Sigmoid colon (tissue), 6 donors: ENCODE measurements at regions not wholly inside any gene's neighbourhood (a gene's known extent, or its start where the extent isn't known, plus 50 kb on each side); places are given as distances from the start of the nearest gene placed in this dataset.
"Not testable (repeated sequence)": the region's sequence is repeated elsewhere in the genome, so short reads cannot be mapped to it uniquely, and the experiment has no call there.

Experiments
- DNase-seq: peaks from one replicate; pipeline ENCODE4 v3.0.0-alpha.2; 2019
- H3K27ac ChIP-seq, 4 donors: fragments of 200-600 bp; sonication (generic); one replicate each; pipeline ENCODE4 v1.5.1; 2016 to 2019; ENCODE audit warnings: mild to moderate bottlenecking in 1 of 4
- H3K27me3 ChIP-seq, 3 donors: fragments of 200-600 bp; sonication (generic); one replicate each; pipeline ENCODE4 v1.5.1; 2019; ENCODE audit warnings: mild to moderate bottlenecking in 1 of 3
- H3K36me3 ChIP-seq, 4 donors: fragments of 200-600 bp; sonication (generic); one replicate each; pipeline ENCODE4 v1.5.1; 2016 to 2019
- H3K4me1 ChIP-seq, 4 donors: fragments of 200-600 bp; sonication (generic); one replicate each; pipeline ENCODE4 v1.5.1; 2017 to 2019
- H3K4me3 ChIP-seq, 4 donors: fragments of 200-600 bp; sonication (generic); one replicate each; pipeline ENCODE4 v1.5.1; 2017 to 2019; ENCODE audit warnings: mild to moderate bottlenecking in 2 of 4, moderate library complexity in 1 of 4
- H3K9me3 ChIP-seq, 4 donors: fragments of 200-600 bp in 3 of 4; sonication (generic) in 3 of 4; one replicate each; pipeline versions ENCODE4 v1.5.1 to v1.6.1; 2013 to 2019
- CTCF ChIP-seq, 4 experiments: fragments of 450-650 bp in 3 of 4; fragments of 200-600 bp in 1 of 4; IDR thresholded peaks; one replicate each; pipeline ENCODE4 v1.5.1; 2016 to 2019; ENCODE audit warnings: antibody characterized with exemption in 4 of 4, mild to moderate bottlenecking in 3 of 4, moderate library complexity in 2 of 4
- POLR2AphosphoS5 ChIP-seq, 4 donors: sonication (generic); formaldehyde crosslinking; IDR thresholded peaks; one replicate each; pipeline ENCODE4 v1.6.1; 2017; ENCODE audit warnings: antibody characterized with exemption in 4 of 4
- WGBS, 2 donors: extraction: QIAGEN DNeasy Blood & Tissue Kit; methylation state at CpG; one replicate each; pipeline ENCODE4 v1.1.7; 2013; 5-methylcytosine and 5-hydroxymethylcytosine counted together
- intact Hi-C: fragments of 100-400 bp; cut with DNase I; formaldehyde crosslinking; loops from one replicate; pipeline ENCODE4 v1.15.1; 2023
- donor health status: healthy with polysubstance abuse.
- donor health status: healthy.

GRCh38 chr22:11253000-11253511 lies 4274.9 kb upstream of the OR11H1 start:
- H3K27me3 ChIP-seq, result no peaks in the 10 kb centered on the region
- H3K4me1 ChIP-seq, result no peaks in the 10 kb centered on the region
- peak; percentile 52 for DNase-seq
- H3K4me3 ChIP-seq, result no peak overlapping the region
- TF ChIP-seq POLR2AphosphoS5 (IDR thresholded peaks at IDR 0.05), result no peak
- TF ChIP-seq CTCF (IDR thresholded peaks at IDR 0.05), result no peak
- no peak overlapping the region for H3K27ac ChIP-seq
- intact Hi-C loops, result no loop called here
- WGBS, 2 donors, result 94 to 96% methylated on average over 48 of the region's 48 CpGs
- no peaks in the 10 kb centered on the region for H3K9me3 ChIP-seq
- no peaks in the 10 kb centered on the region for H3K36me3 ChIP-seq

- H3K9me3 ChIP-seq, intact Hi-C loops, H3K27ac ChIP-seq, H3K4me3 ChIP-seq, H3K36me3 ChIP-seq, H3K4me1 ChIP-seq, H3K27me3 ChIP-seq: not testable (repeated sequence)
- DNase-seq, result peak; percentile 53
- WGBS, 2 donors, result 82 to 83% methylated on average over 7 of the region's 8 CpGs
Observed at GRCh38 chr22:11270981-11271380, 4257.0 kb upstream of the OR11H1 start.

GRCh38 chr22:11285116-11285838 lies 4242.7 kb upstream of the OR11H1 start:
- WGBS, 2 donors, result 76 to 82% methylated on average over 32 of the region's 32 CpGs
- H3K4me3 ChIP-seq, H3K9me3 ChIP-seq, H3K36me3 ChIP-seq, H3K27me3 ChIP-seq, H3K4me1 ChIP-seq, H3K27ac ChIP-seq, intact Hi-C loops: not testable (repeated sequence)
- peak; percentile 63 for DNase-seq

- H3K4me3 ChIP-seq, intact Hi-C loops, H3K27ac ChIP-seq, H3K4me1 ChIP-seq, H3K9me3 ChIP-seq, H3K36me3 ChIP-seq, DNase-seq, H3K27me3 ChIP-seq: not testable (repeated sequence)
- WGBS, 2 donors, result 57 to 68% methylated on average over 5 of the region's 5 CpGs
Observed at GRCh38 chr22:11285839-11286205, 4242.2 kb upstream of the OR11H1 start.

GRCh38 chr22:11288246-11289220 lies 4239.5 kb upstream of the OR11H1 start:
- H3K9me3 ChIP-seq, H3K4me3 ChIP-seq, H3K27ac ChIP-seq, DNase-seq, H3K4me1 ChIP-seq, H3K36me3 ChIP-seq, intact Hi-C loops, H3K27me3 ChIP-seq: not testable (repeated sequence)
- WGBS, 2 donors, result 84 to 85% methylated on average over 15 of the region's 15 CpGs

- H3K27me3 ChIP-seq, intact Hi-C loops, H3K27ac ChIP-seq, H3K36me3 ChIP-seq, DNase-seq, H3K4me3 ChIP-seq, H3K4me1 ChIP-seq: not testable (repeated sequence)
- 55 to 60% methylated on average over 5 of the region's 5 CpGs for WGBS, 2 donors
- peaks cover 0 to 12% (median 5%) of the 10 kb centered on the region in 4 donors for H3K9me3 ChIP-seq
Observed at GRCh38 chr22:11298126-11298893, 4229.7 kb upstream of the OR11H1 start.

- intact Hi-C loops, H3K4me3 ChIP-seq, H3K27me3 ChIP-seq, H3K27ac ChIP-seq, H3K36me3 ChIP-seq, DNase-seq, H3K4me1 ChIP-seq: not testable (repeated sequence)
- H3K9me3 ChIP-seq, result peaks cover 0 to 17% (median 7%) of the 10 kb centered on the region in 4 donors
- 73 to 77% methylated on average over 7 of the region's 7 CpGs for WGBS, 2 donors
Observed at GRCh38 chr22:11302427-11302826, 4225.6 kb upstream of the OR11H1 start.

GRCh38 chr22:11302904-11303303 lies 4225.1 kb upstream of the OR11H1 start:
- DNase-seq, intact Hi-C loops, H3K27me3 ChIP-seq, H3K27ac ChIP-seq, H3K36me3 ChIP-seq, H3K4me1 ChIP-seq, H3K4me3 ChIP-seq: not testable (repeated sequence)
- WGBS, 2 donors, result 29 to 37% methylated on average over 1 of the region's 1 CpG
- H3K9me3 ChIP-seq, result peaks cover 0 to 18% (median 7%) of the 10 kb centered on the region in 4 donors

- H3K36me3 ChIP-seq, H3K4me3 ChIP-seq, H3K27me3 ChIP-seq, intact Hi-C loops, H3K27ac ChIP-seq, H3K4me1 ChIP-seq, DNase-seq: not testable (repeated sequence)
- 85 to 86% methylated on average over 7 of the region's 7 CpGs for WGBS, 2 donors
- peaks cover 1 to 27% (median 9%) of the 10 kb centered on the region in 4 donors for H3K9me3 ChIP-seq
Observed at GRCh38 chr22:11305179-11305578, 4222.8 kb upstream of the OR11H1 start.

GRCh38 chr22:11306933-11307518 lies 4221.0 kb upstream of the OR11H1 start:
- DNase-seq, intact Hi-C loops, H3K4me3 ChIP-seq, H3K27ac ChIP-seq, H3K36me3 ChIP-seq, H3K27me3 ChIP-seq, H3K4me1 ChIP-seq: not testable (repeated sequence)
- WGBS, 2 donors, result 78 to 79% methylated on average over 6 of the region's 6 CpGs
- H3K9me3 ChIP-seq, result peaks cover 1 to 31% (median 5%) of the 10 kb centered on the region in 4 donors
